HepG2 (cell line): ENCODE measurements at regions not wholly inside any gene's neighbourhood (a gene's known extent, or its start where the extent isn't known, plus 50 kb on each side); places are given as distances from the start of the nearest gene placed in this dataset.

Experiments used
- ARNTL ChIP-seq: sonication (generic); formaldehyde crosslinking; IDR thresholded peaks from 2 replicates; pipeline ENCODE4 v1.4.0; 2020; ENCODE audit warnings: mild to moderate bottlenecking, missing genetic modification reagents
- GATAD1 ChIP-seq: IDR thresholded peaks from 2 replicates; pipeline ENCODE4 v1.6.1; 2016; ENCODE audit warnings: missing genetic modification reagents, missing compliant biosample characterization
- HNF4A ChIP-seq: sonication (generic); formaldehyde crosslinking; IDR thresholded peaks from 2 replicates; pipeline ENCODE4 v1.4.0; 2020; ENCODE audit warnings: missing genetic modification reagents
- KLF16 ChIP-seq, 2 experiments: sonication (generic) in 1 of 2; formaldehyde crosslinking in 1 of 2; IDR thresholded peaks; 2 replicates each; pipeline versions ENCODE4 v1.6.1 to v1.8.0; 2016 to 2023; ENCODE audit warnings: missing genetic modification reagents in 2 of 2, missing compliant biosample characterization in 1 of 2
- NCOA2 ChIP-seq: sonication (generic); formaldehyde crosslinking; IDR thresholded peaks from 2 replicates; pipeline ENCODE4 v1.8.0; 2022; ENCODE audit warnings: inconsistent platforms
- NCOR1 ChIP-seq: fragments of 200-600 bp; sonication (generic); IDR thresholded peaks from 2 replicates; pipeline ENCODE4 v1.7.0; 2017; ENCODE audit warnings: antibody characterized with exemption, low read length, borderline replicate concordance
- PPARG ChIP-seq: conservative IDR thresholded peaks from 2 replicates; pipeline ENCODE4 v1.6.1; 2016; ENCODE audit warnings: missing biosample characterization, missing genetic modification reagents
- PTBP1 ChIP-seq: fragments of 200-400 bp; formaldehyde crosslinking; IDR thresholded peaks from 2 replicates; pipeline ENCODE4 v1.6.1; 2018; ENCODE audit warnings: low read length, low read depth; ENCODE audit not compliant: poor library complexity, severe bottlenecking
- RFX3 ChIP-seq: IDR thresholded peaks from 2 replicates; pipeline ENCODE4 v1.6.1; 2016; ENCODE audit warnings: missing biosample characterization, missing genetic modification reagents
- SIN3B ChIP-seq: fragments of 150-350 bp; IDR thresholded peaks from 2 replicates; pipeline ENCODE4 v1.6.1; 2014; ENCODE audit warnings: low read length
- SMAD9 ChIP-seq: sonication (generic); formaldehyde crosslinking; IDR thresholded peaks from 2 replicates; pipeline ENCODE4 v1.5.1; 2020; ENCODE audit warnings: mild to moderate bottlenecking, missing genetic modification reagents
- SMARCE1 ChIP-seq: fragments of 450-650 bp; IDR thresholded peaks from 2 replicates; pipeline ENCODE4 v1.6.1; 2017; ENCODE audit warnings: borderline replicate concordance
- ZNF318 ChIP-seq: sonication (generic); formaldehyde crosslinking; IDR thresholded peaks from 2 replicates; pipeline ENCODE4 v1.4.0; 2020; ENCODE audit warnings: mild to moderate bottlenecking, missing genetic modification reagents
- ZNF484 ChIP-seq: sonication (generic); formaldehyde crosslinking; IDR thresholded peaks from 2 replicates; pipeline ENCODE4 v1.5.1; 2020; ENCODE audit warnings: mild to moderate bottlenecking, low read depth, missing genetic modification reagents, borderline replicate concordance
- ZNF512 ChIP-seq: sonication (generic); formaldehyde crosslinking; IDR thresholded peaks from 2 replicates; pipeline ENCODE4 v1.4.0; 2020; ENCODE audit warnings: mild to moderate bottlenecking, missing genetic modification reagents
- ZSCAN12 ChIP-seq: sonication (generic); formaldehyde crosslinking; IDR thresholded peaks from 2 replicates; pipeline ENCODE4 v1.9.0; 2021; ENCODE audit warnings: mild to moderate bottlenecking, missing genetic modification reagents
- TF ChIP-seq, protein P1 (sequence below): IDR thresholded peaks from 2 replicates; pipeline ENCODE4 v1.6.1; 2012; ENCODE audit warnings: low read depth, low read length, improper control_type of control experiment
- TF ChIP-seq, protein P2 (sequence below): sonication (generic); formaldehyde crosslinking; IDR thresholded peaks from 2 replicates; pipeline ENCODE4 v1.5.0; 2020; ENCODE audit warnings: missing genetic modification reagents

GRCh38 chr18:42446195-42446594 is 491.2 kb downstream of the PIK3C3 start (continued):
- TF ChIP-seq KLF16 (CRISPR knock-in tag; IDR thresholded peaks at IDR 0.05) (no peak; a peak in 1 of 4 replicates), NCOA2 (peak; percentile 74), ARNTL (CRISPR knock-in tag) (no peak), RFX3 (CRISPR knock-in tag) (no peak), ZNF318 (CRISPR knock-in tag) (no peak), ZNF512 (CRISPR knock-in tag) (no peak), SIN3B (no peak), GATAD1 (CRISPR knock-in tag) (0 out of 2 replicates have a peak, but pooled peaks have one; percentile 30), SMARCE1 (peak; percentile 28; the same call in 1 of the 2 replicates), ZSCAN12 (CRISPR knock-in tag) (no peak), NCOR1 (peak; percentile 58; the same call in 1 of the 2 replicates), SMAD9 (CRISPR knock-in tag) (no peak), ZNF484 (CRISPR knock-in tag) (no peak), PTBP1 (no peak), PPARG (CRISPR knock-in tag) (no peak), HNF4A (peak; percentile 71)
- TF ChIP-seq, protein P1, sequence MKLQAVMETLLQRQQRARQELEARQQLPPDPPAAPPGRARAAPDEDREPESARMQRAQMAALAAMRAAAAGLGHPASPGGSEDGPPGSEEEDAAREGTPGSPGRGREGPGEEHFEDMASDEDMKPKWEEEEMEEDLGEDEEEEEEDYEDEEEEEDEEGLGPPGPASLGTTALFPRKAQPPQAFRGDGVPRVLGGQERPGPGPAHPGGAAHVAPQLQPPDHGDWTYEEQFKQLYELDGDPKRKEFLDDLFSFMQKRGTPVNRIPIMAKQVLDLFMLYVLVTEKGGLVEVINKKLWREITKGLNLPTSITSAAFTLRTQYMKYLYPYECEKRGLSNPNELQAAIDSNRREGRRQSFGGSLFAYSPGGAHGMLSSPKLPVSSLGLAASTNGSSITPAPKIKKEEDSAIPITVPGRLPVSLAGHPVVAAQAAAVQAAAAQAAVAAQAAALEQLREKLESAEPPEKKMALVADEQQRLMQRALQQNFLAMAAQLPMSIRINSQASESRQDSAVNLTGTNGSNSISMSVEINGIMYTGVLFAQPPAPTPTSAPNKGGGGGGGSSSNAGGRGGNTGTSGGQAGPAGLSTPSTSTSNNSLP = peak; percentile 96
- TF ChIP-seq, protein P2, sequence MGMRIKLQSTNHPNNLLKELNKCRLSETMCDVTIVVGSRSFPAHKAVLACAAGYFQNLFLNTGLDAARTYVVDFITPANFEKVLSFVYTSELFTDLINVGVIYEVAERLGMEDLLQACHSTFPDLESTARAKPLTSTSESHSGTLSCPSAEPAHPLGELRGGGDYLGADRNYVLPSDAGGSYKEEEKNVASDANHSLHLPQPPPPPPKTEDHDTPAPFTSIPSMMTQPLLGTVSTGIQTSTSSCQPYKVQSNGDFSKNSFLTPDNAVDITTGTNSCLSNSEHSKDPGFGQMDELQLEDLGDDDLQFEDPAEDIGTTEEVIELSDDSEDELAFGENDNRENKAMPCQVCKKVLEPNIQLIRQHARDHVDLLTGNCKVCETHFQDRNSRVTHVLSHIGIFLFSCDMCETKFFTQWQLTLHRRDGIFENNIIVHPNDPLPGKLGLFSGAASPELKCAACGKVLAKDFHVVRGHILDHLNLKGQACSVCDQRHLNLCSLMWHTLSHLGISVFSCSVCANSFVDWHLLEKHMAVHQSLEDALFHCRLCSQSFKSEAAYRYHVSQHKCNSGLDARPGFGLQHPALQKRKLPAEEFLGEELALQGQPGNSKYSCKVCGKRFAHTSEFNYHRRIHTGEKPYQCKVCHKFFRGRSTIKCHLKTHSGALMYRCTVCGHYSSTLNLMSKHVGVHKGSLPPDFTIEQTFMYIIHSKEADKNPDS (CRISPR knock-in tag) = peak; percentile 73; the same call in 1 of the 2 replicates
